CD14-positive monocyte (primary cell): ENCODE measurements at regions not wholly inside any gene's neighbourhood (a gene's known extent, or its start where the extent isn't known, plus 50 kb on each side); places are given as distances from the start of the nearest gene placed in this dataset.

Experiments used
- DNase-seq, 3 donors: peaks; one replicate each; pipeline ENCODE4 v3.0.0-alpha.2; 2011 to 2022
- H2AFZ ChIP-seq: 2 replicates; pipeline ENCODE4 v1.6.0; 2012; ENCODE audit warnings: mild to moderate bottlenecking, low read depth, low read length, inconsistent platforms; ENCODE audit not compliant: insufficient read depth, poor library complexity, severe bottlenecking
- H3K27ac ChIP-seq, 2 donors: 1 replicate in 1 of 2; 2 replicates in 1 of 2; pipeline ENCODE4 v1.5.1; 2012 to 2013; ENCODE audit warnings: low read length in 2 of 2, control low read depth in 1 of 2, inconsistent platforms in 1 of 2, low read depth in 1 of 2, mild to moderate bottlenecking in 1 of 2
- H3K27me3 ChIP-seq, 2 donors: one replicate each; pipeline versions ENCODE4 v1.6.0 to v1.6.1; 2011 to 2013; ENCODE audit warnings: low read length in 2 of 2; ENCODE audit not compliant: control insufficient read depth in 2 of 2, insufficient read depth in 2 of 2
- H3K36me3 ChIP-seq, 2 donors: replicated peaks in 1 of 2; 1 replicate in 1 of 2; 2 replicates in 1 of 2; pipeline versions ENCODE4 v1.5.1 to v1.6.1; 2012 to 2013; ENCODE audit warnings: low read length in 2 of 2, control low read depth in 1 of 2, inconsistent platforms in 1 of 2, mild to moderate bottlenecking in 1 of 2; ENCODE audit not compliant: insufficient read depth in 2 of 2, control insufficient read depth in 1 of 2
- H3K4me1 ChIP-seq, 2 donors: 1 replicate in 1 of 2; 2 replicates in 1 of 2; pipeline versions ENCODE4 v1.5.1 to v1.6.1; 2012 to 2013; ENCODE audit warnings: low read length in 2 of 2, control low read depth in 1 of 2, inconsistent platforms in 1 of 2, mild to moderate bottlenecking in 1 of 2, moderate library complexity in 1 of 2; ENCODE audit not compliant: insufficient read depth in 2 of 2, control insufficient read depth in 1 of 2
- H3K4me2 ChIP-seq: replicated peaks from 2 replicates; pipeline ENCODE3; 2012; ENCODE audit warnings: low read length, moderate library complexity, mild to moderate bottlenecking; ENCODE audit not compliant: poor library complexity, severe bottlenecking; ENCODE audit errors: extremely low read depth
- H3K4me3 ChIP-seq, 3 experiments: fragments of 200-600 bp in 1 of 3; sonication (generic) in 1 of 3; replicated peaks in 1 of 3; 1 replicate in 2 of 3; 2 replicates in 1 of 3; pipeline ENCODE4 v1.5.1; 2011 to 2013; ENCODE audit warnings: low read length in 3 of 3, mild to moderate bottlenecking in 3 of 3, control low read depth in 2 of 3, low read depth in 2 of 3, inconsistent platforms in 1 of 3, moderate library complexity in 1 of 3
- H3K79me2 ChIP-seq: 2 replicates; pipeline ENCODE4 v1.6.0; 2012; ENCODE audit warnings: mild to moderate bottlenecking, control low read depth, inconsistent platforms, low read length, moderate library complexity; ENCODE audit not compliant: insufficient read depth
- H3K9ac ChIP-seq: 2 replicates; pipeline ENCODE4 v1.6.0; 2017; ENCODE audit warnings: low read length, mild to moderate bottlenecking; ENCODE audit not compliant: insufficient read depth, poor library complexity, severe bottlenecking
- H3K9me3 ChIP-seq, 2 donors: replicated peaks in 1 of 2; 1 replicate in 1 of 2; 2 replicates in 1 of 2; pipeline versions ENCODE4 v1.5.1 to v1.6.1; 2012 to 2013; ENCODE audit warnings: low read length in 2 of 2, control low read depth in 1 of 2; ENCODE audit not compliant: control insufficient read depth in 1 of 2, insufficient read depth in 1 of 2
- H4K20me1 ChIP-seq: 2 replicates; pipeline ENCODE4 v1.6.0; 2012; ENCODE audit warnings: mild to moderate bottlenecking, low read length, control low read depth, moderate library complexity; ENCODE audit not compliant: insufficient read depth
- H3K27ac Mint-ChIP-seq, 7 donors: one replicate each; pipeline ENCODE4 v1.8.0; 2020; ENCODE audit warnings: mild to moderate bottlenecking in 7 of 7, mixed read lengths in 7 of 7, moderate library complexity in 6 of 7, inconsistent platforms in 2 of 7
- H3K27me3 Mint-ChIP-seq, 3 donors: one replicate each; pipeline ENCODE4 v1.8.0; 2021 to 2022; ENCODE audit warnings: low read depth in 3 of 3, mild to moderate bottlenecking in 3 of 3, mixed read lengths in 3 of 3, moderate library complexity in 3 of 3, inconsistent platforms in 1 of 3
- H3K36me3 Mint-ChIP-seq, 2 donors: one replicate each; pipeline ENCODE4 v1.8.0; 2020; ENCODE audit warnings: mixed read lengths in 2 of 2, inconsistent platforms in 1 of 2, mild to moderate bottlenecking in 1 of 2
- H3K4me1 Mint-ChIP-seq: one replicate; pipeline ENCODE4 v1.8.0; 2020; ENCODE audit warnings: mild to moderate bottlenecking, mixed read lengths
- H3K4me3 Mint-ChIP-seq, 2 donors: one replicate each; pipeline ENCODE4 v1.8.0; 2020; ENCODE audit warnings: mild to moderate bottlenecking in 2 of 2, mixed read lengths in 2 of 2, moderate library complexity in 1 of 2
- H3K9me3 Mint-ChIP-seq, 7 donors: one replicate each; pipeline ENCODE4 v1.8.0; 2020 to 2022; ENCODE audit warnings: mixed read lengths in 7 of 7, mild to moderate bottlenecking in 6 of 7, moderate library complexity in 6 of 7, inconsistent platforms in 2 of 7
- WGBS: methylation state at CpG from one replicate; pipeline ENCODE4 v1.1.5; 2013; ENCODE audit warnings: missing lambda C conversion rate; ENCODE audit not compliant: insufficient coverage; 5-methylcytosine and 5-hydroxymethylcytosine counted together
- intact Hi-C, 2 donors: fragments of 100-400 bp; cut with micrococcal nuclease; formaldehyde crosslinking; loops; one replicate each; pipeline versions ENCODE4 v1.15.0 to v1.15.1; 2023
- TF ChIP-seq, protein P1 (sequence below): fragments of 200-600 bp; IDR thresholded peaks from one replicate; pipeline ENCODE4 v1.8.0; 2022; ENCODE audit warnings: antibody characterized with exemption, mild to moderate bottlenecking

DNA sequence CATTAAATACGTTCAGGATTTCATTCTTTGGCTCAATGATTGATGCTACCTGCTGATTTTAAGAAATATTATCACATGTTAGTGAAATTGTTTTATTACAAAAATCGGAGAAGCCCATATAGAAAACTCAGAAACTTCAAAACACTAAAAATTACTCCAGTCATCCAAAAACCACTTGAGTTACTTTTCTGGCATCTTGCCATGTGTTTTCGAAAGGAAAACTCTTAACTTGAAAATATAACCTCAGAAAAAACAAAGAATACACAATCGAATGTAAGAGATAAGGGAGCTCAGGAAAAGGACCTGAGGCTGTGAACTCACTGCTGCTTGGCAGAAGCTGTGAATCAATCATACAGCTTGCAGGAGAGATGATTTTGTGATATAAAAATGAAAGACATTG is 151.3 kb upstream of the SLITRK3 start:
- no peaks in the 10 kb centered on the region for H3K4me1 Mint-ChIP-seq
- no peak overlapping the region for H3K4me2 ChIP-seq
- H3K4me3 ChIP-seq = no peak overlapping the region
- no peaks in the 10 kb centered on the region for H3K36me3 Mint-ChIP-seq
- no peaks in the 10 kb centered on the region for H3K27me3 Mint-ChIP-seq
- 0% methylated on average over 1 of the region's 4 CpGs for WGBS
- intact Hi-C loops = no loop called here
- H3K27me3 ChIP-seq = no peaks in the 10 kb centered on the region
- H3K9me3 ChIP-seq = no peaks in the 10 kb centered on the region
- H4K20me1 ChIP-seq = no peaks in the 10 kb centered on the region
- no peaks in the 10 kb centered on the region for H3K4me1 ChIP-seq
- peaks cover 0 to 7% (median 4%) of the 10 kb centered on the region in 7 donors for H3K9me3 Mint-ChIP-seq
- no peaks in the 10 kb centered on the region for H3K36me3 ChIP-seq
- DNase-seq = no peak
- no peak overlapping the region for H3K27ac Mint-ChIP-seq
- no peak overlapping the region for H3K27ac ChIP-seq
- H3K79me2 ChIP-seq = no peaks in the 10 kb centered on the region
- H3K9ac ChIP-seq = no peak overlapping the region
- TF ChIP-seq, protein P1, sequence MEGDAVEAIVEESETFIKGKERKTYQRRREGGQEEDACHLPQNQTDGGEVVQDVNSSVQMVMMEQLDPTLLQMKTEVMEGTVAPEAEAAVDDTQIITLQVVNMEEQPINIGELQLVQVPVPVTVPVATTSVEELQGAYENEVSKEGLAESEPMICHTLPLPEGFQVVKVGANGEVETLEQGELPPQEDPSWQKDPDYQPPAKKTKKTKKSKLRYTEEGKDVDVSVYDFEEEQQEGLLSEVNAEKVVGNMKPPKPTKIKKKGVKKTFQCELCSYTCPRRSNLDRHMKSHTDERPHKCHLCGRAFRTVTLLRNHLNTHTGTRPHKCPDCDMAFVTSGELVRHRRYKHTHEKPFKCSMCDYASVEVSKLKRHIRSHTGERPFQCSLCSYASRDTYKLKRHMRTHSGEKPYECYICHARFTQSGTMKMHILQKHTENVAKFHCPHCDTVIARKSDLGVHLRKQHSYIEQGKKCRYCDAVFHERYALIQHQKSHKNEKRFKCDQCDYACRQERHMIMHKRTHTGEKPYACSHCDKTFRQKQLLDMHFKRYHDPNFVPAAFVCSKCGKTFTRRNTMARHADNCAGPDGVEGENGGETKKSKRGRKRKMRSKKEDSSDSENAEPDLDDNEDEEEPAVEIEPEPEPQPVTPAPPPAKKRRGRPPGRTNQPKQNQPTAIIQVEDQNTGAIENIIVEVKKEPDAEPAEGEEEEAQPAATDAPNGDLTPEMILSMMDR = no peak
- no peak overlapping the region for H2AFZ ChIP-seq
- H3K4me3 Mint-ChIP-seq = no peak overlapping the region

- H3K27me3 ChIP-seq = no peaks in the 10 kb centered on the region
- Mint-ChIP-seq H3K36me3 (no peaks in the 10 kb centered on the region), H3K4me1 (no peaks in the 10 kb centered on the region)
These were observed 150.3 kb upstream of the SLITRK3 start for GRCh38 chr3:165346503-165346902.

More at GRCh38 chr3:165346503-165346902, 150.3 kb upstream of the SLITRK3 start:
- Histone ChIP-seq H4K20me1 (no peaks in the 10 kb centered on the region), H3K4me2 (no peak overlapping the region), H2AFZ (no peak overlapping the region), H3K79me2 (no peaks in the 10 kb centered on the region), H3K27ac (no peak overlapping the region), H3K36me3 (no peaks in the 10 kb centered on the region), H3K9ac (no peak overlapping the region), H3K4me1 (no peaks in the 10 kb centered on the region), H3K4me3 (no peak overlapping the region), H3K9me3 (no peaks in the 10 kb centered on the region)
- Mint-ChIP-seq H3K27me3 (no peaks in the 10 kb centered on the region), H3K4me3 (no peak overlapping the region), H3K9me3 (peaks cover 1 to 6% (median 3%) of the 10 kb centered on the region in 7 donors), H3K27ac (no peak overlapping the region)
- WGBS = 67% methylated on average over 1 of the region's 4 CpGs
- TF ChIP-seq, protein P1 = no peak
- intact Hi-C loops = no loop called here
- DNase-seq = no peak
